Hepatocyte (in vitro differentiated cells): ENCODE measurements at regions not wholly inside any gene's neighbourhood (a gene's known extent, or its start where the extent isn't known, plus 50 kb on each side); places are given as distances from the start of the nearest gene placed in this dataset.

Experiments
- DNase-seq: peaks from one replicate; pipeline ENCODE4 v3.0.0-alpha.2; 2016; ENCODE audit warnings: low spot score
- H2AFZ ChIP-seq: fragments of 200-600 bp; sonication (generic); 2 replicates; pipeline ENCODE4 v1.6.0; 2016; ENCODE audit warnings: antibody characterized with exemption, mild to moderate bottlenecking
- H3K27ac ChIP-seq: fragments of 200-600 bp; sonication (generic); 2 replicates; pipeline ENCODE4 v1.5.1; 2016; ENCODE audit warnings: mild to moderate bottlenecking
- H3K27me3 ChIP-seq: fragments of 200-600 bp; sonication (generic); 2 replicates; pipeline ENCODE4 v1.6.1; 2016
- H3K36me3 ChIP-seq: fragments of 200-600 bp; sonication (generic); replicated peaks from 2 replicates; pipeline ENCODE4 v1.5.1; 2016; ENCODE audit warnings: low read depth; ENCODE audit not compliant: insufficient read depth
- H3K4me1 ChIP-seq: fragments of 200-600 bp; sonication (generic); 2 replicates; pipeline ENCODE4 v1.5.1; 2016; ENCODE audit warnings: mild to moderate bottlenecking, moderate library complexity; ENCODE audit not compliant: insufficient read depth
- H3K4me2 ChIP-seq: fragments of 200-600 bp; sonication (generic); 2 replicates; pipeline ENCODE4 v1.6.0; 2016
- H3K4me3 ChIP-seq: fragments of 200-600 bp; sonication (generic); 2 replicates; pipeline ENCODE4 v1.5.1; 2016; ENCODE audit warnings: mild to moderate bottlenecking
- H3K79me2 ChIP-seq: fragments of 200-600 bp; sonication (generic); 2 replicates; pipeline ENCODE4 v1.6.0; 2017; ENCODE audit warnings: mild to moderate bottlenecking
- H3K9me2 ChIP-seq: fragments of 200-600 bp; sonication (generic); replicated peaks from 2 replicates; pipeline ENCODE4 v1.6.0; 2017; ENCODE audit warnings: mild to moderate bottlenecking; ENCODE audit not compliant: insufficient read depth
- H3K9me3 ChIP-seq: fragments of 200-600 bp; sonication (generic); 2 replicates; pipeline ENCODE4 v1.5.1; 2016; ENCODE audit warnings: low read depth, mild to moderate bottlenecking
- H4K20me1 ChIP-seq: fragments of 200-600 bp; sonication (generic); 2 replicates; pipeline ENCODE4 v1.6.0; 2016; ENCODE audit warnings: mild to moderate bottlenecking; ENCODE audit not compliant: insufficient read depth, poor library complexity, severe bottlenecking
- EZH2 ChIP-seq: fragments of 200-600 bp; sonication (generic); IDR thresholded peaks from 2 replicates; pipeline ENCODE4 v1.6.1; 2016; ENCODE audit warnings: antibody characterized with exemption, mild to moderate bottlenecking, borderline replicate concordance
- EZH2phosphoT487 ChIP-seq: fragments of 200-600 bp; sonication (generic); IDR thresholded peaks from one replicate; pipeline ENCODE4 v1.6.1; 2018; ENCODE audit warnings: antibody characterized with exemption, mild to moderate bottlenecking, low read depth, moderate library complexity; ENCODE audit not compliant: unreplicated experiment, severe bottlenecking
- WGBS: methylation state at CpG from one replicate; pipeline ENCODE4 v1.1.6; 2016; ENCODE audit warnings: low lambda C conversion rate; ENCODE audit errors: missing lambda C conversion rate; 5-methylcytosine and 5-hydroxymethylcytosine counted together
- TF ChIP-seq, protein P1 (sequence below): fragments of 200-600 bp; sonication (generic); IDR thresholded peaks from 2 replicates; pipeline ENCODE4 v1.5.1; 2016; ENCODE audit warnings: antibody characterized with exemption, mild to moderate bottlenecking; ENCODE audit not compliant: poor library complexity

GRCh38 chr15:35630532-35630931 lies 84.6 kb upstream of the DPH6 start:
- Histone ChIP-seq H3K79me2 (no peaks in the 10 kb centered on the region), H3K9me3 (no peaks in the 10 kb centered on the region), H4K20me1 (no peaks in the 10 kb centered on the region), H3K36me3 (no peaks in the 10 kb centered on the region), H3K27me3 (no peaks in the 10 kb centered on the region), H3K4me3 (no peak overlapping the region), H3K27ac (peak overlapping the region; percentile 62), H3K4me2 (peak overlapping the region; percentile 10), H3K4me1 (no peaks in the 10 kb centered on the region), H3K9me2 (no peaks in the 10 kb centered on the region), H2AFZ (no peak overlapping the region)
- WGBS, result 58% methylated on average over 3 of the region's 3 CpGs
- TF ChIP-seq, protein P1, sequence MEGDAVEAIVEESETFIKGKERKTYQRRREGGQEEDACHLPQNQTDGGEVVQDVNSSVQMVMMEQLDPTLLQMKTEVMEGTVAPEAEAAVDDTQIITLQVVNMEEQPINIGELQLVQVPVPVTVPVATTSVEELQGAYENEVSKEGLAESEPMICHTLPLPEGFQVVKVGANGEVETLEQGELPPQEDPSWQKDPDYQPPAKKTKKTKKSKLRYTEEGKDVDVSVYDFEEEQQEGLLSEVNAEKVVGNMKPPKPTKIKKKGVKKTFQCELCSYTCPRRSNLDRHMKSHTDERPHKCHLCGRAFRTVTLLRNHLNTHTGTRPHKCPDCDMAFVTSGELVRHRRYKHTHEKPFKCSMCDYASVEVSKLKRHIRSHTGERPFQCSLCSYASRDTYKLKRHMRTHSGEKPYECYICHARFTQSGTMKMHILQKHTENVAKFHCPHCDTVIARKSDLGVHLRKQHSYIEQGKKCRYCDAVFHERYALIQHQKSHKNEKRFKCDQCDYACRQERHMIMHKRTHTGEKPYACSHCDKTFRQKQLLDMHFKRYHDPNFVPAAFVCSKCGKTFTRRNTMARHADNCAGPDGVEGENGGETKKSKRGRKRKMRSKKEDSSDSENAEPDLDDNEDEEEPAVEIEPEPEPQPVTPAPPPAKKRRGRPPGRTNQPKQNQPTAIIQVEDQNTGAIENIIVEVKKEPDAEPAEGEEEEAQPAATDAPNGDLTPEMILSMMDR, result no peak
- TF ChIP-seq EZH2, result no peak
- no peak for TF ChIP-seq EZH2phosphoT487
- peak; percentile 27 for DNase-seq

- DNase-seq, result no peak
- Histone ChIP-seq H2AFZ (no peak overlapping the region), H3K9me2 (no peaks in the 10 kb centered on the region), H3K4me3 (no peak overlapping the region), H3K79me2 (no peaks in the 10 kb centered on the region), H3K9me3 (no peaks in the 10 kb centered on the region), H3K27ac (peak overlapping the region; percentile 62), H3K36me3 (no peaks in the 10 kb centered on the region), H3K4me1 (no peaks in the 10 kb centered on the region), H3K27me3 (no peaks in the 10 kb centered on the region), H4K20me1 (no peaks in the 10 kb centered on the region), H3K4me2 (peak overlapping the region; percentile 10)
- TF ChIP-seq EZH2phosphoT487 (no peak), EZH2 (no peak)
- TF ChIP-seq, protein P1, result no peak
- 78% methylated on average over 3 of the region's 3 CpGs for WGBS
Measured at GRCh38 chr15:35630985-35631384, 85.0 kb upstream of the DPH6 start.

GRCh38 chr15:35633677-35634076 lies 87.7 kb upstream of the DPH6 start:
- DNase-seq, result no peak
- H3K4me2 ChIP-seq, result no peak overlapping the region
- H3K27me3 ChIP-seq, result no peaks in the 10 kb centered on the region
- no peaks in the 10 kb centered on the region for H4K20me1 ChIP-seq
- TF ChIP-seq, protein P1, result no peak
- TF ChIP-seq EZH2phosphoT487, result no peak
- no peak for TF ChIP-seq EZH2
- H3K9me2 ChIP-seq, result no peaks in the 10 kb centered on the region
- no peaks in the 10 kb centered on the region for H3K4me1 ChIP-seq
- H3K27ac ChIP-seq, result no peak overlapping the region
- no peaks in the 10 kb centered on the region for H3K79me2 ChIP-seq
- H3K4me3 ChIP-seq, result no peak overlapping the region
- no peaks in the 10 kb centered on the region for H3K9me3 ChIP-seq
- H2AFZ ChIP-seq, result no peak overlapping the region
- 92% methylated on average over 3 of the region's 3 CpGs for WGBS
- no peaks in the 10 kb centered on the region for H3K36me3 ChIP-seq

GRCh38 chr15:35646790-35647189 lies 100.8 kb upstream of the DPH6 start:
- no peaks in the 10 kb centered on the region for H3K9me2 ChIP-seq
- H3K36me3 ChIP-seq, result no peaks in the 10 kb centered on the region
- no peaks in the 10 kb centered on the region for H3K27me3 ChIP-seq
- H3K79me2 ChIP-seq, result no peaks in the 10 kb centered on the region
- H4K20me1 ChIP-seq, result no peaks in the 10 kb centered on the region
- DNase-seq, result no peak
- no peak overlapping the region for H2AFZ ChIP-seq
- 76% methylated on average over 1 of the region's 1 CpG for WGBS
- H3K4me3 ChIP-seq, result no peak overlapping the region
- no peaks in the 10 kb centered on the region for H3K4me1 ChIP-seq
- TF ChIP-seq, protein P1, result no peak
- TF ChIP-seq EZH2phosphoT487 (no peak), EZH2 (no peak)
- H3K27ac ChIP-seq, result no peak overlapping the region
- H3K4me2 ChIP-seq, result no peak overlapping the region
- no peaks in the 10 kb centered on the region for H3K9me3 ChIP-seq
